Endothelial cell of umbilical vein (primary cell): ENCODE measurements at regions not wholly inside any gene's neighbourhood (a gene's known extent, or its start where the extent isn't known, plus 50 kb on each side); places are given as distances from the start of the nearest gene placed in this dataset.

Experiments
- CTCF ChIP-seq, 2 donors: IDR thresholded peaks; 1 replicate in 1 of 2; 2 replicates in 1 of 2; pipeline ENCODE4 v1.5.1; 2011; ENCODE audit warnings: low read length in 2 of 2, mild to moderate bottlenecking in 2 of 2, moderate library complexity in 2 of 2, control low read depth in 1 of 2, inconsistent platforms in 1 of 2, low read depth in 1 of 2; ENCODE audit not compliant: insufficient read depth in 1 of 2; ENCODE audit errors: extremely low read depth in 1 of 2
- POLR2A ChIP-seq: IDR thresholded peaks from 2 replicates; pipeline ENCODE4 v1.6.1; 2012; ENCODE audit warnings: low read depth, mild to moderate bottlenecking, control low read depth, low read length

- TF ChIP-seq CTCF (IDR thresholded peaks at IDR 0.05; ENCODE audit: extremely low read depth in 1 of 2, insufficient read depth in 1 of 2, low read depth in 1 of 2, low read length in 2 of 2) (no peak), POLR2A (no peak)
These were observed 87.6 kb upstream of the DOCK9 start for GRCh38 chr13:99065235-99066015.
